ENCODE measurements at regions not wholly inside any gene's neighbourhood (a gene's known extent, or its start where the extent isn't known, plus 50 kb on each side); places are given as distances from the start of the nearest gene placed in this dataset.

DNA sequence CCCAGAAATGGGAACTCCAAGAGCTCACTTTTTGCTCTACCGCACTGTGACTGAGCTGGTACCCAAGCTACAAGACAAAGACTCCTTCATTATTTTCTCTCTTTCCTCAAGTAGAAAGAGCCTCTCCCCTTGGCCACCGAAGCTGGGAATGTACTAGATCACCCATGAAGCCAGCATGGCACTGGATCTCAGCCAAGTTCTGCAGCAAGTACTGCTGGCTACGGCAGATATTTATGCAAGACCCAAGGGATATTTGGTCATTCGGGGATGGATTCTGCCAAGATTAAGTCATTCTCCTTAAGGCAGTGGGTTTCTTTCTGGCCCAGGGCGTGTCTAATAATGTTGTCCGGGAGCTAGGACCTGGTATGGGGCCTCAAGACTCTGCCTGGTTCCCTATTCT is 633.5 kb downstream of the SLITRK1 start:
- TF ChIP-seq CTCF (IDR thresholded peaks at IDR 0.05; ENCODE audit: low read depth, low read length) = no peak
- TF ChIP-seq POLR2A (IDR thresholded peaks at IDR 0.05; ENCODE audit: extremely low read depth, insufficient read length) = no peak
